GM19240 (cell line): ENCODE measurements at regions not wholly inside any gene's neighbourhood (a gene's known extent, or its start where the extent isn't known, plus 50 kb on each side); places are given as distances from the start of the nearest gene placed in this dataset.
"Not testable (repeated sequence)": the region's sequence is repeated elsewhere in the genome, so short reads cannot be mapped to it uniquely, and the experiment has no call there.

Experiments
- DNase-seq: peaks from one replicate; pipeline ENCODE4 v3.0.0; 2011; ENCODE audit warnings: low spot score; ENCODE audit not compliant: insufficient read length

DNA sequence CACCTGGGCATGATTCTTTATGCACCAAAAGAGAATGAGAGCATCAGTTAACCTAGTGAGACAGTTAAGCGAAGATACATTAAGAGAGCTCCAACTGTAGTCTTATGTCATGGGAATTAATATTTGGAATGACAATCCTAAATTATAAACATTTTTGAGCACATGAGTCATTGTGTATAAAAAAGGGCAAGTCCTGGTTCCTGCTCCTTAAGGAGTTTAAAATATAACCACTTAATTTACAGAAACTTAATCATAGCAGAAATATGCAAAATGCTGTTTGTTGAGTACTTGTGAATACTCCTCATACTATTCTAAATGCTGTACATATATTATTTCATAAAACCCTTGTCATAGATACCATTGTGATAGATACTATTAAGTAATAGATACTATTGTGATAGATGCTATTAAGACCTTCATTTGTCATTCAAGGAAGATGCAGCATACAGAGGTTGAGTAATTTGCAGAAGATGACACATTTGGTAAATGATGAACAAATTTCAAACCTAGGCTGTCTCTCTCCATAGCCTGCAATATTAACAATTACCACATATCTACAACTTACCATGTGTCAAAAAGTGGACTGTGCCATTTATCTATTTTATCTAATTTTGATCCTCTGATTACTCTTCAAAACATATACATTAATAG, 301.0 kb downstream of the TBC1D4 start:
- no peak for DNase-seq

DNA sequence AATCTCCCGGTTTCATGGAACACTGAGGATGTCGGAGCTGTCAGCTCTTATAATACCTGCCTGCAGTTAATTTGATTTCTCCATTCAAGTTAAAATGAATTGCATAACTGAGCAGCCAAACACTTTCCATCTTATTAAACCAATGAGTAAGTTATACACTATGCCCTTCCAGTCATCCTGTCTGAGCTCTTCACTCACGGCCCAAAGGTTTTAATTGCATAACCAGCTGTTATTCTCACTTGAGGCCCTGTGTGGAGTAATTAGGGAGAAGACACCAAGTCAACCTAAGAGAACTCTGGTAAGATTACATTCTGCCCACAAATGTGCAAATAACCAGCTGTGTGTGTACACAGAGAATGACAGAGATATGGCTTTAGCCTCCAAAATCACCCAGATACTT, 303.5 kb downstream of the TBC1D4 start:
- DNase-seq: no peak

DNA sequence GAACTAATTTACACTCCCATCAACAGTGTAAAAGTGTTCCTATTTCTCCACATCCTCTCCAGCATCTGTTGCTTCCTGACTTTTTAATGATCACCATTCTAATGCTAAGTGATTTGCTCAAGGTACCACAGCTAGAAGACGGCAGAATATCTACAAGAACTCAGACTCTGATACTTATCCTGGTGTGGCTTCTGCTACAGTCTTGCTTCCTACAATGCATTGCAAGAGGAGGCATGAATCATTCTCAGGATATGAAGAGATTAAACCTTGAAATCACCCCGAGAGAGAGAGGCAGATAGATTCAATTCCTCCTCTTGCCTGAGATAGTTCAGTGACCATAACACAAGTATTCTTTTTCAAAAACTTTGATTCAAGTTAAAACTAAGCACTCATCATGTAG, 306.4 kb downstream of the TBC1D4 start:
- DNase-seq: no peak

DNA sequence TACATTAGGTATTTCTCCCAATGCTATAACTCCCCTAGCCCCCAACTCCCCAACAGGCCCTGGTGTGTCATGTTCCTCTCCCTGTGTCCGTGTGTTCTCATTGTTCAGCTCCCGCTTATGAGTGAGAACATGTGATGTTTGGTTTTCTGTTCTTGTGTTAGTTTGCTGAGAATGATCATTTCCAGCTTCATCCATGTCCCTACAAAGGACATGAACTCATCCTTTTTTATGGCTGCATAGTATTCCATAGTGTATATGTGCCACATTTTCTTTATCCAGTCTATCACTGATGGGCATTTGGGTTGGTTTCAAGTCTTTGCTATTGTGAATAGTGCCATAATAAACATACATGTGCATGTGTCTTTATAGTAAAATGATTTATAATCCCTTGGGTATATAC, 306.9 kb downstream of the TBC1D4 start:
- DNase-seq: not testable (repeated sequence)

DNA sequence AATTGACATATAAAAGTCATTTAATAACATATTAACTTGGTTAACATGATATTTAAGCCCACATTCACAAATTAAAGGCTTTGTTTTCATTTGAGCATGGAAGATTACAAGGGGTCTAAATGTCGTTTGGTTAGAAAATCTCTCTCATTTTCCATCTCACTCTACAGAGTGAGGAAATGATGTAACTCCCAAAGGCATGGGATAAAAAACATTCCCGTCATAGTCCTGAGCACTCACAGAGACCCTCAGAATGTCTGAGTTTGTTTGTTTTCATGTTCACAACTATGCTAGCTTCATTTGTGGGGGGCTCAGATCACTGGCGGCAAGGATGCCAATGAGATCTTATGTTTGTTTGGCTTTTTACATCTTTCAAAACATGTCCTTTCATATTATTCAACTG, 307.5 kb downstream of the TBC1D4 start:
- no peak for DNase-seq

DNA sequence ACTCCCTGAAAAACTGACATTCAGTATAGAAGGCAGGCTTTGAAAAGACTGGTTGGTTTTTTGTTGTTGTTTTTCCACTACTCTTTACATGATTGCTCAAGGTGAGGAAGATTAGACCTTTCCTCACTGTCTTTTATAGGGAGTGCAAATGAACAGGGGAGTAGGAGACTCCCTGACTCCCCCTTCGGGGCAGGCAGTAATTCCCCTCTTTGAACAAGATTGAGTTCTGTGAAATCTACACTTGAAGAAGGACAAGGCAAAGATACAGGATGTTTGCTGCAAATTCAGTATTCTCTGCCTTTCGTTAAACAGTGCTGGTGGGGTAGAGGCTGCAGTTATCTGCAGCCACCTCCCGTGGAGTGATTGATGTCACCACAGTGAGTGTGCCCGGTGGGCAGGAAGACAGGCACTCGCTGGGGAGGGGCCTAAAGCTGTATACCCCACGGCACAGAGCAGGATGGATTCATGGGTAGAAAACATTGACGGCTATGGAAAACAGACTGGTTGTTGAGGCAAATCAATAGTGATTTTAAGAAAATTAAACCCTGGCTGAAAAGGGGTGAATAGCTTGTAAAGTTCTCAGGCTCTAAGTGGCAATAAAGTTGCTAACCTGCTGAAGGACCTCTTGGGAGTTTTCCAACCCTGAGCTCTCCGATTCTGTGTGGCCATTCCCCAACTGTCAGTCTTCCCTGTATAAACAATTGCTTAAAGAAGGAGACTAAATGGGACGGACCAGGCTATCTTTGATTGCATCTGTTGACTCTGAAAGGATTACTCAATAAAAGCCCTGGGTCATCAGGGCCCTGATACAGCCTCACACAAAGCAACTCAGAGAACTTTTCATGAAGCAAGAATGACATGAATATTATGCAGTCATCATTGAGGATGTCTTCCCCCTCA, 308.3 kb downstream of the TBC1D4 start:
- DNase-seq: no peak

DNA sequence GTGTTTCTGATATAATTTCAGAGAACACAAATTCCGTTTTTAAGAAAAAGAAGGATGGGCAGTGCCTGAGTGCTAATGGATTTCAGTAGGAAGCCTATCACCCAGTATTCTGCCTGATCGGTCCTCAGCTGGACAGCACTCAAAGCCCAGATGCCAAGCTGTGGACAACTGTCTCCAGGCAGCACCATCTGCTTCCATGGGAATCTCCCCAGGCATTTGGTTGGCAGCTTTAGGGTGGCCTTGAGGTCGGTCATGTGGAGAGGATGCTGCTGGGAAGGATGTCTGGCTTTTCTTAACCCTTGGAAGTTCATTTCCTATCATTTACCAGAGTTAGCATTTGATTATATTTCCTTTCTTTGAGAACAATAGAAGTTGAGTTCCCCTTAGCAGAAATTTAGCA, 311.7 kb downstream of the TBC1D4 start:
- DNase-seq: no peak

DNA sequence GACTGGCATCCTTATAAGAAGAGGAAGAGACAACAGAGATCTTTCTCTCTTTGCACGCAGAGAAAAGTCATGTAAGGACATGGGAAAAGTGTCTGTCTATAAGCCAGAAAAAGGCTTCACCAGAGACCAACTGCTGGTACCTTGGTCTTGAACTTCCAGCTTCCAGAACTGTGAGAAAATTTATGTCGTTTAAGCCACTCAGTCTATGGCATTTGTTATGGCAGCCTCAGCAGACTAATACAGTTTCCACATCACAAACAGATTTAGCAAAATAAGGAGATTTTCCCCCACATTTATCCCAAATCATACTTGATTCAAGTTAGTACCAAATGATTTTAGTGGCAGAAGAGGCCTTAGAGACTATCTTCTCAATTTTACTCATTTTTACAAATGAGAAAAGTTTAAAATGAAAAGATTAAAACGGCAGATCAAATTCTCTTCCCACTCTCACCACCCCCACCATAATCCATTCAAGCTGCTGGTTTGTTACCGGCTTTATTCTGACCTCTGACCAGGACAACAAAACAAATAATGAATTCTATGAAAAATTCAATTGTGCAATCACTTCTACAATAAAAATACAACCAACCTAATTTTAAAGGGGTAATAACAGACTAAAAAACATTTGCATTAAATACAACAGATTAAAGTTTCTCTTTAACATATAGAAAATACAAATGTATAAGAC, 316.3 kb downstream of the TBC1D4 start:
- no peak for DNase-seq

DNA sequence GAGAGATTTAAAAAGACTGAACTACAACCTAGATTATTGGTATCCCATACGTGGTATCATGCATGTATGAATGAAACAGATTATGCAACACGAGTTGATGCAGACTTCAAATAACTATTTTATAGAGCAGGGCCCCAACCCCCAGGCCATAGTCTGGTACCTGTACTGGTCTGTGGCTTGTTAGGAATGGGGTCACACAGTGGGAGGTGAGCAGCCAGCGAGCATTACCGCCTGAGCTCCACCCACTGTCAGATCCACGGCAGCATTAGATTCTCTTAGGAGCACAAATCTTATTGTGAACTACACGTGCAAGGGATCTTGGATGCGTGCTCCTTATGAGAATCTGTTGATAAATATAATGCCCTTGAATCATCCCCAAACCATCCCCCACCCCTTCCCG, 320.2 kb downstream of the TBC1D4 start:
- no peak for DNase-seq

DNA sequence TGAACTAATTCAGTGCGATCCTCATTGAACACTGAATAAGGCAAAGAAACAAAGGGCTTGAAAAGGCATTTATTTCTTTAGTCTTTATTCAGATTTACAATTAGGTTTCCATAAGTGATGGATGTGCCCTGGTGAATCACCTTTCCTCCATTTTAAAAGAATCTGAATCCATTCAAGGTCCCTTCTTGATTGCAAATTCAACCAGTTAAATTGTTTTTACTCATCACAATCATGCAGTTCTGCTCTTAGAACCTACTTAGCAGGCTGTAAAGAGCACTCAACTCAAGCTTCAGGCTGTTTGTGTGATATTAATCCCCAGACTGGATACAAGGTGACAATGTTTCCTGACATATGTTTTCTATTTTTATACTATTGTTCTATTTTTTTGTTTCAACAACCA, 321.0 kb downstream of the TBC1D4 start:
- DNase-seq: no peak

DNA sequence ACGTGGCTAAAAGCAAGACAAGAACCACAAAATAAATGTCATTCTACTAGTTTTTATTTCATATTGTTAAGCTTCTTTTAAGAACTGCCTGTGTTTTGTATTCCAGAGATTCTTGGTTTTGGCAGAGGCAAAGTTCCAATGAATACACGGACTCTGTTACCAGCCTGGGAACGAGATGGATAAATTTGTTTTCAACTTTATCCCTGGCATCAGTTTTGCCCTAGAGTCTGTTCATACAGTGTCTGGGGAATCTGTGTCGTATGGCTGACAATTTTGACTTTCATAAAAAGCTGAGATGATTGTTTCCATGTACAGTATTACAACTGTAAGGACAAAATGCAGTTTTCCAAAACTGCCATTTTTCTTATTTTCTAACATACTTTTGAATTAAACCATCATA, 327.6 kb downstream of the TBC1D4 start:
- no peak for DNase-seq

DNA sequence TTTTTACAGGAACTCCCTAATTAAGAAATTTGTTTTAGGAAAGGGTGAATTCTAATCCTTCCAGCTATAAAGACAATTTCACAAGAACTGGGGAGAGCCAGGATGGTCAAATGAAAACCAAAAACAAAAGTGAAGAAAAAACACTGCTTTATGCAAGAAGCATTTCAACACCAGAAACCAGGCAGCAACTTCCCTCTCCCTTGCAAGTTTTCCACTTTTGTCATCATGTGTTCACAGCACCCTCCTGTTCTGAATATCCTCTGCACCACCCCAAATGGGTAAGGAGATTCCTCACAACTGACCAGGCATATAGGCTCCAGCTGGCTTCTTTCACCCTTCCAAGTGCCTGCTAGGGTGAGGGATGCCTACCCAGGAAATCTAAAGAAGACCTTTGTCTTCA, 328.1 kb downstream of the TBC1D4 start:
- DNase-seq: no peak

DNA sequence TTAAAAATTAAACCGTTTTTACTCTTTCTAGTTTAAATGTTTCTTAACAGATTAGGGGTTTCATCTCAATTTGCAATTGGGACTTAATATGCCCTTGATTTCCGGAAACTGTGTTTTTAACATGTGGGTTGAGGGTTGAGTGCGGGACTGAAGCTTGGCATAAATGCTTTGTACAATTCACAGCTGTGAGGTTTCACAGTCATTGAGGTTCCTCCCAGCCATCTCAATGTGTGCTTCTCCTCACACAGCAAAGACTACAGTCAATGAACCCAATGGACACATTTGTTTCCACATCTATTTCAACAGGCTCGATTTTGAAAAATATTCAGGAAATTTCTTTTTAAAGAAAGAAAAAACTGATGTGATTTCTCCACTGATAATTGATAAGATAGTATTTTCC, 328.6 kb downstream of the TBC1D4 start:
- no peak for DNase-seq

DNA sequence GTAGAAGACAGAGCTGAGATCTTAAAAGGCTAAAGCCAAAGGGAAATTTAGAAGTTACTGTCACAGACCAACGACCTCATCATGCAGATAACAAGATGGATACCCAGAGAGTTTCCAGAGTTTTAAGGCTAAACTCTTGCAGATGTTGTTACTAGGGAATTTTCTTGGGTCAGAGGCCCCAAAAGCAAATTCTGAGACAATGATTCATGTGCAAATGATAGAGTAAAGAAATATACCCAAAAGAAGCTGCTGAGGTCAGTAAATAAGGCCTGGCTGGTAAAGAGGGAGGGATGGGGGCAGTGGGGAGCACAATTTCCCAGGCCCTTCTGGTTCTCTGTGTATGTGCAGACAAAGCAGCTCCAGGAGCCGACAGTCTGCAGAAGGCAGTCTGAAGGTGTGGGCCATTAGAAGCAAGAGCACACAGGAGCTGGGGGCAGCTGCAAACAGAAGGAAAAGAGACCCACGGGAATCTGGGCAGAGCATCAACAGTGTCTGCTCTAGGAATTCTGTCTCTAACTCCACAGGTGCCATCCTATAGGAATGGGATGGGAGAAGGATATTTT, 330.8 kb downstream of the TBC1D4 start:
- no peak for DNase-seq

DNA sequence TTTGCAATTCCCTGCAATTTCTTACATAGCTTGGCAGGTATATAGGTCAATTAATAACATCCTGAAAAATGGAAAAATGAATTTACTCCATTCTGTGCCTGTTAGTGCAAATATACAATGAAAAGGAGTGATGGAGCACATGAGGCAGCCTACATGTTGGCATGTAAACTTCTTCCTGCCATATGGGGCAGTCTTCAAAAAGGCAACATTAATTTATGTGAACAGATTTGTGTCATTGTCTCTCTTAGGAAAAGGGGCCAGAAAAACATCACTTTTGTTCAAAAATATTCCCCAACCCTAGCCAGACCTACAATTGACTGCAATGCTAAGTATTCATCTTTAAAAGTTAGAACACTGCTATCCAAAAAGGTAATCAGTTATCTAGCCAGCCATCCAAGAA, 332.2 kb downstream of the TBC1D4 start:
- no peak for DNase-seq

DNA sequence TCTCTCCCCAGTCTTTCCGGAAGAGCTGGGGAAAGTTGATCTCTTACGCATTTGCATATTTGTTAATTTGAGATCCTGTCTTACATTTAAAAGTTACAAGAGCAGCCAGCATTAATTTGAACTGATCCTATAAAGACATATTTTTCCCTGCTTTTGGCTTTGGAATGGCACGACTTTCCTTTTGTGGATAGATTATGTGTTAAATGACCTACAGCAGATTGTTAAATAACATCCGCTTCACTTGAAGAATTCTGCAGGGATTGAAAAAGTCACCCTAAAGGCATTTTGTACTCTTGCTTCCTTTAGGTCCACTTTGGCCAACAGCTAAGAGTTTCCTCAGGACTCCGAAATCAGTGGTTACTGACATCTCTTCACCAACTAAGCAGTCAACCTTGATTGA, 334.0 kb downstream of the TBC1D4 start:
- no peak for DNase-seq

DNA sequence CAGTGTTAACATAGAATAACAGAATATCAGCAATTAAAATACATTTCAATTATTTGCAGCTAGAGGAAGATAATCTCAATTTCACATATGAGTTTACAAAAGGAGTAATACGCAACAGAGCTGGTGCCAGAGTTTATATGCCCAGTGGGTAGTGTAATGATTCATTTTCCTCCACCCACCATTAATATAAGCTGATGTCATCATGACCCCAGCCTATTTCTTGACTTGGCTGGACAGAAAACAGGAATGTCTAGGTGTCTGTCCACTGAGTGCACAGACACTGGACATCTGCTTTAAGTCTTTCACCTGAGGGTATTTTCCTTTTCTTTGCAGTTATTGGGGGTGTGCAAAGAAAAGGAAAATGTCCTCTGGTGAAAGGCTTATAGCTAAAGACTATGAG, 335.5 kb downstream of the TBC1D4 start:
- no peak for DNase-seq

DNA sequence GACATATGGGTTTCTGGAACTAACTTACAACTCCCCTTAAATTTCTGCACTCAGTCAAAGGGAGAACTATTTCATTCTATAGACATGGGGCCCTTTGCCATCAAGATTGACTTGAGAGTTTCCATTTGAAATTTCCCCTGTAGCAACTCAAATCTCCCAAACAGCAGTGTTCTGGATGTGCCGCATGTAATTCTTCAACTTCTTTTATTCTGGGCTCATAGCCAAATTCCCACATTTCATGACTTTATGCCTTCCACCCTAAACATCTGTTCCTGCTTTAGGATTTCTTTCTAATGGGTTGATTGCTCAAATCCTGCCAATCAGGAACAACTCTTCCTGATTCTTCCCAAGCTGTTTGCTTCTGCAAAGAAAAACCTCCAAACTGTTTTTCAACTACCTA, 336.0 kb downstream of the TBC1D4 start:
- no peak for DNase-seq

DNA sequence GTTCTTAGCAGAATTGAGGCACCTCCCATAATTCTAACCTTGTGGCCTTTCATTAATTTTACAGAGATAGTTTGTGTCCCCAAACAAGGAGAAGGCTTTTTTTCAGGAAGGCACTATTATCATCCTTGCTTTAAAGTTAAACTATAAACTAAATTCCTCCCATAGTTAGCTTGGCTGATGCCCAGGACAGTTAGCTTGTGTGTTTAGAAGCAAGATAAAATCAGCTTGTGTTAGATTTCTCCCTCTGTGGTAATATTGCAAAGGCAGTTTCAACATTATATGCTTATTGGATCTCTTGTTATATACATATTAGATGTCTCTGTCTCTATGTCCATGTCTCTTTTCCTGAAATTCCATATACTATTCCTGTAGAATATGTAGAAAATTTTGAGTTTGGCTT, 342.7 kb downstream of the TBC1D4 start:
- DNase-seq: no peak

DNA sequence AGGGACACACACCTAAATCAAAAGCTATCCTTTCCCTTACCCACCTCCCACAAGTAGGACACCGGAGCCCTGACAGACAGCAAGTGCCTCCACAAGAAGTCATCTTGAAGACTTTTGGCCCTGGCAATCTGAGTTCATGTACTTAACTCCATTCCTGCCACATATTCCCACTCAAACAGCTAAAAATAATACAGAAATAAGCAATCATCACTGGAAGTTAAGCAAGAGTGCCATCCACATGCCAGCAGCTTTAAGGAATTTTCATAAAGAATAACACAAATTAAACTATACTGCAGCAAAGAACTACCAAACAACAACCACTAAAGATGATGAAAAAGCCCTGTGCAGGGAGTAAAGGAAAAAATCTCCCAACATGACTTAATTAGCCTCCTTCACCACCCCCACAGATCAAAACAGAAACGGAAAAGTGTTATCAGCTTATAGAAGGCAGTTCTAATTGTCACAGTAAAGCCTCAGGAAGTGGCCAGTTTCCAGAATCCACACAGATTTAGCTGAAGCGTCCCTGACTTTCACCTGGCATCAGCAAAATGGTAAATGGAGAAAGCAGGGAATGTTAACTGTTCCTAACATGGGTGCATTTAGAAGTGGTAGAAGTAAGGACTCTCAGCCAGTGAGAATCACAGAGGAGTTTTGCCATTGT, 343.9 kb downstream of the TBC1D4 start:
- no peak for DNase-seq

DNA sequence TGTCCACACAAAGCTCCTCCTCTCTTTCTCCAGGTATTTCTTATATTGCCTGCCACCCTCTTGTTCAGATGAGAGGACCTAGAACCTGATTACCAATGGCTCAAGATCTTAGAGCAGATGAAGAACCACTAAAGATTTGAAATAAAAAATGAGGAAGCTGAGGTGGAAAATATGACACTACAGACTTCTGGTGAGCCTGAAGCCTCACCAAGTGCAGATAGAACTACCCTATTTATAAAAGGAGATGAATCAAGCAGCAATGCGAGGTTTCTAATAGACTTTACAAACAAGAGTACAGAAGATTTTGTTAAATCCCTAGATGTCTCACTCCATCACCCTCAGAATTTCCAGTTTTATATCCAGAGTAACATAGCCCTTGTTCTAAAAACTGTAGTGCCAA, 345.8 kb downstream of the TBC1D4 start:
- DNase-seq: no peak
